OCI-LY1 (cell line): ENCODE measurements at regions not wholly inside any gene's neighbourhood (a gene's known extent, or its start where the extent isn't known, plus 50 kb on each side); places are given as distances from the start of the nearest gene placed in this dataset.

Experiments
- H2AFZ ChIP-seq: fragments of 200-600 bp; sonication (generic), shearing (Covaris generic); 2 replicates; pipeline ENCODE4 v1.6.0; 2014; ENCODE audit warnings: antibody characterized with exemption, mild to moderate bottlenecking, low read length
- H3F3A ChIP-seq: fragments of 200-600 bp; sonication (generic), shearing (Covaris generic); 2 replicates; pipeline ENCODE4 v1.6.0; 2014; ENCODE audit warnings: mild to moderate bottlenecking, antibody characterized with exemption, low read length, moderate library complexity; ENCODE audit not compliant: insufficient read depth
- H3K27ac ChIP-seq: fragments of 200-600 bp; sonication (generic); 2 replicates; pipeline ENCODE4 v1.5.1; 2014; ENCODE audit warnings: low read length, mixed run types, mild to moderate bottlenecking, low read depth; ENCODE audit not compliant: poor library complexity, severe bottlenecking
- H3K27me3 ChIP-seq: fragments of 200-600 bp; sonication (generic); 2 replicates; pipeline ENCODE4 v1.6.0; 2014; ENCODE audit warnings: antibody characterized with exemption, mild to moderate bottlenecking, low read length, moderate library complexity; ENCODE audit not compliant: insufficient read depth
- H3K36me3 ChIP-seq: fragments of 200-600 bp; sonication (generic); 2 replicates; pipeline ENCODE4 v1.6.1; 2014; ENCODE audit warnings: mild to moderate bottlenecking, antibody characterized with exemption, low read length, moderate library complexity, mixed read lengths; ENCODE audit not compliant: insufficient read depth
- H3K4me1 ChIP-seq: fragments of 200-600 bp; sonication (generic); 2 replicates; pipeline ENCODE4 v1.5.1; 2014; ENCODE audit warnings: mild to moderate bottlenecking, low read length, moderate library complexity; ENCODE audit not compliant: insufficient read depth, severe bottlenecking
- H3K4me2 ChIP-seq: fragments of 200-600 bp; sonication (generic), shearing (Covaris generic); 2 replicates; pipeline ENCODE4 v1.6.1; 2014; ENCODE audit warnings: low read length
- H3K4me3 ChIP-seq: fragments of 200-600 bp; sonication (generic); 2 replicates; pipeline ENCODE4 v1.5.1; 2014; ENCODE audit warnings: low read length, low read depth, mild to moderate bottlenecking, mixed read lengths; ENCODE audit not compliant: poor library complexity, severe bottlenecking
- H3K79me2 ChIP-seq: fragments of 200-600 bp; shearing (Covaris generic); 2 replicates; pipeline ENCODE4 v1.6.1; 2016; ENCODE audit warnings: mixed run types, low read length, mixed read lengths; ENCODE audit not compliant: insufficient read depth
- H3K9ac ChIP-seq: fragments of 200-600 bp; sonication (generic), shearing (Covaris generic); 2 replicates; pipeline ENCODE4 v1.6.1; 2014; ENCODE audit warnings: mild to moderate bottlenecking, low read length, mixed read lengths
- H3K9me2 ChIP-seq: fragments of 200-600 bp; sonication (generic), shearing (Covaris generic); 2 replicates; pipeline ENCODE4 v1.6.1; 2014; ENCODE audit warnings: low read depth, mild to moderate bottlenecking, low read length, mixed read lengths
- H3K9me3 ChIP-seq: fragments of 200-600 bp; shearing (Covaris generic); 2 replicates; pipeline ENCODE4 v1.6.1; 2014; ENCODE audit warnings: low read length, mixed read lengths
- H4K20me1 ChIP-seq: fragments of 200-600 bp; sonication (generic), shearing (Covaris generic); 2 replicates; pipeline ENCODE4 v1.6.0; 2016; ENCODE audit warnings: mild to moderate bottlenecking, low read length; ENCODE audit not compliant: insufficient read depth
- EZH2 ChIP-seq: fragments of 200-600 bp; sonication (generic), shearing (Covaris generic); IDR thresholded peaks from 2 replicates; pipeline ENCODE4 v1.8.0; 2017; ENCODE audit warnings: borderline replicate concordance, mixed run types, mild to moderate bottlenecking, antibody characterized with exemption, low read length, moderate library complexity, mixed read lengths
- TF ChIP-seq, protein P1 (sequence below): fragments of 200-600 bp; sonication (generic), shearing (Covaris generic); IDR thresholded peaks from 2 replicates; pipeline ENCODE4 v1.5.1; 2017; ENCODE audit warnings: mild to moderate bottlenecking, antibody characterized with exemption, low read length, moderate library complexity, mixed read lengths

DNA sequence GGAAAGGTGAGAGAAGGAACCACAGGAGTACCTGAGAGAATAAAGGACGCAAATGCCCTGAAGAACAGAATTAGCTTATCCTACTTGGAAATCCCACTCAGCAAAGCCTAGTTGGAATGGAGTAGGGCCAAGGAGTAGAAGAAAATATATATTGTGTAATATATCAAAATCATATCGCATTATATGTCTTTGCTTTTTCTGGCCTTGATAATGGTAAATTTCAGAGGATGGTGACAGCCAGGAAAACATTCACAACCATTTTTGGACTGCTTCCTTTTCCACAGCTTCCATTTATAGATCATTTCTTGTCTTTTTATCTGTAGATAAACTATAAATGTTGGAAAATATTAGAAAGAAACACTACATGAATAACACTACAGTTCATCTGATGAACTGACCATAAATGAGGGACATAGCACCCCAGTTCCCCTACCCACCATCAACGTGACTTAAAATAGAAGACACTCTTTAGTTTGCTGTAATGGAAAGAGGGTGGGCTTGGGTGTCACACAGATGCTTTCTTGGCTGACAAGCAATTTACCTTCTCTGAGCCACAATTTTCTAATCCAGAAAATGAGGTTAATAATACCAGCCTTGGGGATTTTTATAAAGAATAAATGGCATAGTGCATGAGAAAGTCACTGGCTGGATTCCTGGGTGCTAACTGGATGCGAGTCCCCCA, 569.6 kb downstream of the NTRK3 start:
- Histone ChIP-seq H3K36me3 (no peaks in the 10 kb centered on the region), H3K4me1 (no peaks in the 10 kb centered on the region), H2AFZ (no peak overlapping the region), H3K79me2 (no peaks in the 10 kb centered on the region), H3K4me3 (no peak overlapping the region), H3F3A (no peaks in the 10 kb centered on the region), H3K9me2 (no peaks in the 10 kb centered on the region), H3K9me3 (no peaks in the 10 kb centered on the region), H3K4me2 (no peak overlapping the region), H3K9ac (no peak overlapping the region), H3K27ac (no peak overlapping the region), H3K27me3 (no peaks in the 10 kb centered on the region), H4K20me1 (no peaks in the 10 kb centered on the region)
- no peak for TF ChIP-seq EZH2
- TF ChIP-seq, protein P1, sequence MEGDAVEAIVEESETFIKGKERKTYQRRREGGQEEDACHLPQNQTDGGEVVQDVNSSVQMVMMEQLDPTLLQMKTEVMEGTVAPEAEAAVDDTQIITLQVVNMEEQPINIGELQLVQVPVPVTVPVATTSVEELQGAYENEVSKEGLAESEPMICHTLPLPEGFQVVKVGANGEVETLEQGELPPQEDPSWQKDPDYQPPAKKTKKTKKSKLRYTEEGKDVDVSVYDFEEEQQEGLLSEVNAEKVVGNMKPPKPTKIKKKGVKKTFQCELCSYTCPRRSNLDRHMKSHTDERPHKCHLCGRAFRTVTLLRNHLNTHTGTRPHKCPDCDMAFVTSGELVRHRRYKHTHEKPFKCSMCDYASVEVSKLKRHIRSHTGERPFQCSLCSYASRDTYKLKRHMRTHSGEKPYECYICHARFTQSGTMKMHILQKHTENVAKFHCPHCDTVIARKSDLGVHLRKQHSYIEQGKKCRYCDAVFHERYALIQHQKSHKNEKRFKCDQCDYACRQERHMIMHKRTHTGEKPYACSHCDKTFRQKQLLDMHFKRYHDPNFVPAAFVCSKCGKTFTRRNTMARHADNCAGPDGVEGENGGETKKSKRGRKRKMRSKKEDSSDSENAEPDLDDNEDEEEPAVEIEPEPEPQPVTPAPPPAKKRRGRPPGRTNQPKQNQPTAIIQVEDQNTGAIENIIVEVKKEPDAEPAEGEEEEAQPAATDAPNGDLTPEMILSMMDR = no peak

DNA sequence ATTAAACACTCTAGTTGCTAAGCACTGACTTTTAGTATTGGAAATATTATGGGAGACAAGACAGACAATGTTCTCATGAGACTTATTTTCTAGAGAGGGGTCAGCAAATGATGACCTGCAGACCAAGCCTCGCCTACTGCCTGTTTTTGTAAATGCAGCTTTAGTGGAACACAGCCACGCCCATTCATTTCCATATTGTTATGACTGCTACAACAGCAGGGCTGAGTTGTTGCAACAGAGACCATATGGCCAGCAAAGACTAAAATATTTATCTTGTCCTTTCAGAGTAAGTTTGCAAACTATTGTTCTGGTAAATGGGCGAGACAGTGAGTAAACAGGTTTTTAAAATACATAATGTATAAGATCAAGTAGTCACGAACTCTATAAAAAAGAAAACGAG, 570.2 kb downstream of the NTRK3 start:
- Histone ChIP-seq H3K9ac (no peak overlapping the region), H3K27ac (no peak overlapping the region), H2AFZ (no peak overlapping the region), H3K9me2 (no peaks in the 10 kb centered on the region), H3K4me1 (no peaks in the 10 kb centered on the region), H3K36me3 (no peaks in the 10 kb centered on the region), H3K9me3 (no peaks in the 10 kb centered on the region), H3F3A (no peaks in the 10 kb centered on the region), H3K4me3 (no peak overlapping the region), H3K79me2 (no peaks in the 10 kb centered on the region), H4K20me1 (no peaks in the 10 kb centered on the region), H3K27me3 (no peaks in the 10 kb centered on the region), H3K4me2 (no peak overlapping the region)
- TF ChIP-seq, protein P1 = no peak
- no peak for TF ChIP-seq EZH2

DNA sequence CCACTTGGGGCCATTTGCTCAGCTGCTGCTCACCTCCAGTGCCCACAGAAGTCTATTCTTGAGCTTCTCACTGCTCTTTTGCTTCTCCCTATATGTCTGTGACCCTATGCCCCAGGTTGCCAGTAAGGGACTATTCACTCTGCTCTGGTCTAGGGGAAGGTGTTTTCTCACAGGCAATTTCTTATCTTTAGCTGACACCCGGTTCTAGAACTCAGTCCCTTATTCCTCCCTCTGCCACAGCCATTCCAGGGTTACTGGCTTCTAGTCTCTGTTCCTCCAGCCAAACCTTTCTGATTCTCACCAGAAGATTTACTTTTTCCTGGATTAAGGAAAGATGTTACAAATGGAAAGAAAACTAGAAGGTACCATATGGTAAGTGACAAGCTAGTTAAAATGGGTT, 574.0 kb downstream of the NTRK3 start:
- Histone ChIP-seq H3K4me1 (no peaks in the 10 kb centered on the region), H3K4me2 (no peak overlapping the region), H2AFZ (no peak overlapping the region), H3K9ac (no peak overlapping the region), H4K20me1 (no peaks in the 10 kb centered on the region), H3K9me2 (no peaks in the 10 kb centered on the region), H3K4me3 (no peak overlapping the region), H3K79me2 (no peaks in the 10 kb centered on the region), H3F3A (no peaks in the 10 kb centered on the region), H3K27me3 (no peaks in the 10 kb centered on the region), H3K9me3 (no peaks in the 10 kb centered on the region), H3K36me3 (no peaks in the 10 kb centered on the region), H3K27ac (no peak overlapping the region)
- TF ChIP-seq, protein P1 = no peak
- no peak for TF ChIP-seq EZH2
